Skin epidermis (tissue), 12 donors: ENCODE measurements at regions not wholly inside any gene's neighbourhood (a gene's known extent, or its start where the extent isn't known, plus 50 kb on each side); places are given as distances from the start of the nearest gene placed in this dataset.
A peak's percentile ranks its signal among the peaks of the same experiment; 100 is the strongest.
"Not testable (repeated sequence)": the region's sequence is repeated elsewhere in the genome, so short reads cannot be mapped to it uniquely, and the experiment has no call there.

Experiments used
- H3K27ac ChIP-seq, 21 experiments: fragments of 200-600 bp; sonication (generic) in 11 of 21; one replicate each; pipeline ENCODE4 v1.5.0; 2020; ENCODE audit warnings: mild to moderate bottlenecking in 3 of 21, inconsistent platforms in 2 of 21, moderate library complexity in 2 of 21
- H3K4me3 ChIP-seq, 7 experiments: fragments of 200-600 bp; sonication (generic) in 2 of 7; one replicate each; pipeline ENCODE4 v1.5.0; 2020; ENCODE audit warnings: inconsistent platforms in 2 of 7, mild to moderate bottlenecking in 2 of 7, moderate library complexity in 1 of 7

GRCh38 chr13:50521006-50521830 is 322.3 kb downstream of the DLEU7 start:
- no peak overlapping the region for H3K4me3 ChIP-seq
- H3K27ac ChIP-seq: peak overlapping the region in 1 of 21 experiments; percentile 72

GRCh38 chr13:50521831-50522149 is 321.7 kb downstream of the DLEU7 start:
- peak overlapping the region in 1 of 21 experiments; percentile 72 for H3K27ac ChIP-seq
- no peak overlapping the region for H3K4me3 ChIP-seq

DNA sequence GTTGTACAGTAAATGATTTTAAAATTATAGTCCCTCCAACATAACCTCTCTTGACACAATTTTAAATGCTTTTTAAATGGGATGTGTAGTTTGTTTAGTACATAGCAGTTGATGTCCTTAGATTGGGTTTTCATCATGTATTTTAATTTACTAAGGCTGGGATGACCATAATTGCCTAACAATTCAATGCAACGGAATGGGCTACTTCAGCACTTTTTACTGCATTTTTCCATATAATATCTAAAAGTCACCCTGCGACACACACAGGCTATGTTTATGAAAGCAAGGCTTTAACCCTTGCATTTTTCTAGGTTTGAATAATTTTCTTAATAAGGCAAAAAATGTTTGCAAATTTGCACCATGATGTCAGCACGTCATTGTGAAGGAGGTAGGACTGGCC is 321.0 kb downstream of the DLEU7 start:
- peak overlapping the region in 1 of 21 experiments; percentile 72 for H3K27ac ChIP-seq
- H3K4me3 ChIP-seq: no peak overlapping the region

- Histone ChIP-seq H3K4me3 (no peak overlapping the region), H3K27ac (no peak overlapping the region)
These were observed 320.2 kb downstream of the DLEU7 start for GRCh38 chr13:50523307-50523706.

DNA sequence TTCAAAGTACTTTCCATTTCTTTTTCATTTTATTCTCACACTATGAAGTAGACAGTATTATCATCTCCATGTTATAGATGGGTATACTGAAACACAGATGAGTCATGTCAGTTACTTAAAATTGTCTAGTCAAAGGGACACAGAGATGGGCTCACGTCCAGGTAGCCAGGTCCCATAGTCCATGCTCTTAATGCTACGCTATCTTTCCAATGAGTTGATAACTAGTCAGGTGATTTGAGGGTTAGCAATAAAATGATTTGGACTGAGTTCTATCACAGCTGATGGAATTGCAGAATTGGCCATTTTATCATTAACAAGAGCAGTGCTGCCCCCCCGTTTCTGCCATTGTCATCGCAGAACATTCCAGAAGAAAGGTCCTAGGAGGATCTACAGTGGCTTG is 318.9 kb downstream of the DLEU7 start:
- Histone ChIP-seq H3K4me3 (no peak overlapping the region), H3K27ac (no peak overlapping the region)

GRCh38 chr13:50526661-50527071 is 316.8 kb downstream of the DLEU7 start:
- peak overlapping the region in 4 of 21 experiments; percentile 6 to 79 (median 48) for H3K27ac ChIP-seq
- H3K4me3 ChIP-seq: no peak overlapping the region

GRCh38 chr13:50527188-50527587 is 316.3 kb downstream of the DLEU7 start:
- no peak overlapping the region for H3K4me3 ChIP-seq
- H3K27ac ChIP-seq: peak overlapping the region in 5 of 21 experiments; percentile 6 to 79 (median 42)

- Histone ChIP-seq H3K27ac (peak overlapping the region in 12 of 21 experiments; percentile 27 to 83 (median 78)), H3K4me3 (no peak overlapping the region)
These were observed 315.6 kb downstream of the DLEU7 start for GRCh38 chr13:50527612-50528509.

GRCh38 chr13:50529154-50529882 is 314.2 kb downstream of the DLEU7 start:
- Histone ChIP-seq H3K4me3 (peak overlapping the region in 1 of 7 experiments; percentile 5), H3K27ac (peak overlapping the region in 19 of 21 experiments; percentile 3 to 83 (median 70))

GRCh38 chr13:50531917-50532899 is 311.3 kb downstream of the DLEU7 start:
- no peak overlapping the region for H3K27ac ChIP-seq
- H3K4me3 ChIP-seq: no peak overlapping the region

DNA sequence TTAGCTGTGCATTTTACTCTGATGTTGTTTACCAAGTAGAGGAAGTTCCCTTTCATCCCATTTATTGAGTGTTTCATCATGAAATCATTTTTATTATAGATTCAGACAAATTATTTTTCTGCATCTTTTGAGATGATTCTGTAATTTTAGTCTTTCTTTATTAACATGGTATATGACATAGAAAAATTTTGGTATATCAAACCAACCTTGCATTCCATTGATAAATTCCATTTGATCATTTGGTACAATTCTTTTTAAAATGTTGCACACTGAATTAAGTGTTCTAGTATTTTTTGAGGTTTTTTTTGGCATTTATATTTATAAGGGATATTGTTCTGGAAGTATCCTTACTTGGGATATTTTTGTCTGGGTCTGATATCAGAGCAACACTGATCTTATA is 308.4 kb downstream of the DLEU7 start:
- H3K4me3 ChIP-seq: no peak overlapping the region
- no peak overlapping the region for H3K27ac ChIP-seq

GRCh38 chr13:50537029-50537428 is 306.5 kb downstream of the DLEU7 start:
- H3K27ac ChIP-seq: peak overlapping the region in 3 of 21 experiments; percentile 12 to 34 (median 31)
- no peak overlapping the region for H3K4me3 ChIP-seq

DNA sequence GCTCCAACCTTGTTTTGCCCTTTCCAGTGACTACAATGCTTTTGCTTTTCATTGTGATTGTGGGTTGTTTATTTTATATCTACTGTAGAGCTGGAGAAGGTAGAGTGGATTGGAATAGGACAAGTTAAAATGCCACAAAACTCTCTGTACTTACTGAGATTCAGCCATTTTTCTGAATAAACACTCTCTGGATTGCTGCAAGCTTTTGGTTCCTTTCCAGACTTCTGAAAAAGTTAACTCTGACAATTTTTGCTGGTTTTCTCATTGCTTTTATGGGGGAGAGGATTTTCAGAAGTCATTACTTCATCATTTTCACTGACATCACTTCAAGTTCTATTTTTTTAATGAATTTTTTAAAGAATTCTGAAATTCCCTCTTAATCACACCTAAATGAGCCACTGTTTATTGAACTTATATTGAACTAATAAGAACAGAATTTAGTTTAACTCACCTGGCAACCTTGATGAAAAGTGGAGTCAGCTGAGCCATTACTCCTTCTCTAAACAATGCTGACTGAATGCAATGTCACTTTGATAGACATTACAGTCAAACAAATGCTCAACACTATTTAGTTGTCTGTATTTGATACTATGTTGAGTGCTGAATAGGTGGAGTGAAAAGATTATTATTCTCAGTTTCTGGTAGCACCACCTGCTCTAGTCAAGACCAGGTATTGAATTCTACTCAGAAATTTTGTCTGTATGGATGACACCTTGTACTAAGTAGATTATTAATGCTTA is 303.5 kb downstream of the DLEU7 start:
- Histone ChIP-seq H3K27ac (no peak overlapping the region), H3K4me3 (no peak overlapping the region)

DNA sequence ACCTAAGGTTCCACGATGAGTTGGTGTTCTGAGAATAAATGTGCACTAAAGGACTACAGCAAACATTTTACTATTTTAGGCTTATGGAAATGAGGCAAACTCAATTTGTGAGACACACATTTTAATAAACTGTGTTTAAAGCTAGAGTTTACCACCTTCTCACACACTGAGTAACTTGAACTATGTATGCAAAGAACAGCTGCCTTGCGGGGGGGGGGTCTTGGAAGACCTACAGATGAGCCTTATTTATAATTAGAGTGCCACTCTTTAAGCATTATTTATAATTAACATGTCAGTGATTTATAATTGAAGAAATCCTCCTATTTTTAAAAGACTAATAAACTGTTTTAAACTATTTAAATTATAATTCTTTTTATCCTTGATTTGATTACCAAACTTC is 300.4 kb downstream of the DLEU7 start:
- Histone ChIP-seq H3K27ac (no peak overlapping the region), H3K4me3 (no peak overlapping the region)

DNA sequence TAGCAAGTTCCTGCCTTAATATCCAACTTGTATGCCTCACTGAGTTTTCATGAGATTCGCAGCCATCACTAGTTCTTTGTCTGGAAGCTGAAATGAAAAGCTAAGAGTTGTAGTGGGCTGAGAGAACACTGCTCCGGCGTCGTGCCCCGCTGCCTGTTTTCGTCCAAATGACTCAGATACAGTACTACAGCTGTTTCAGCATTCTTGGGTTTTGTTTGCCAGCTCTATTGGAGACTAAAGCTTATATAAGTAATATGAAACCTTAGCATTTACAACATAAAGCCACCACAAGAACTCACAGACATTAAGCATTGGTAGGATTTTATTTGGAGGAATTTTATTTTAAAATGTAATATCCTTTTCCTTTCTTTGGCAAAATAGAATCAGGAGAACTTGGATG is 299.7 kb downstream of the DLEU7 start:
- H3K27ac ChIP-seq: no peak overlapping the region
- H3K4me3 ChIP-seq: no peak overlapping the region

DNA sequence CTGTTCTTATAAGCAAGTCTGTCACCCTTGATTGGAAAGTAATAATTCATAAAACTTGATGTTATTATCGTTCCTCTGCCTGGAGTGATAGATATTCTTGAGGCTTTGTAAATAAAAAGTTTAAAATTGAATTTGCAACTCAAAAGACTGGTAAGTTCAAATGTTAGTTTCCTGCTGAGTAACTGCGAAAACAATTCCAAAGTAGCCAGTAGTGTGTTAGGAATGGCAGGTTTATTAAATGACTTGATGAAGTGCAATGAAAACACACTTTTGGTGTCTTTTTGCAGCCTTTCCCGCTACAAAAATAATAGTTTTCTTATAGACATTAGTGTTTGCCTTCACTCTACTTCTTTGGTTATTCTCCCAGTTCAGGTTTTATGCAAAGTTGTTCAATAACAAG is 299.3 kb downstream of the DLEU7 start:
- Histone ChIP-seq H3K4me3 (no peak overlapping the region), H3K27ac (no peak overlapping the region)

- not testable (repeated sequence) for H3K27ac ChIP-seq, H3K4me3 ChIP-seq
These were observed 296.3 kb downstream of the DLEU7 start for GRCh38 chr13:50547175-50547574.

DNA sequence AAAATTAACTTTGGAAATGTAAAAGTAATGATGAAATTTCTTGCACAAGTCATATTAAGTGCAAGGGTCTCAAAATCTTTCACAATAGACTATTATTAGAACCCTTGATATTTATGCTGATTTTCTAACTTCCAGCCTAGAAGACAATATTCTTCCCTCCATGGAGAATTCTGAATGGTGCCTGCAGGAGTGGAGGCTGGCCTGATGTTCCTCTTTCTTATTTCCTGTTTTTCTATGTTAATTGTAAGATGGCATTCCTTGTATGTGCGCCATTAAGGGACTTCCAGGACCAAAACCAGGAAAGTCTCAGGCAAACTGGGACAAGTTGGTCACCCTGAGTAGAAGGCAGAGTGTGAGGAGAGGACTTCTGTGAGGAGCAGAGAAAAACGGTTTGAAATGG is 294.9 kb downstream of the DLEU7 start:
- H3K27ac ChIP-seq: no peak overlapping the region
- H3K4me3 ChIP-seq: no peak overlapping the region
